ENCODE measurements at regions not wholly inside any gene's neighbourhood (a gene's known extent, or its start where the extent isn't known, plus 50 kb on each side); places are given as distances from the start of the nearest gene placed in this dataset.
A peak's percentile ranks its signal among the peaks of the same experiment; 100 is the strongest.

GRCh38 chr3:178260887-178261565 lies 275.2 kb upstream of the KCNMB2 start:
- no peak for DNase-seq (ENCODE audit: low spot score)

DNA sequence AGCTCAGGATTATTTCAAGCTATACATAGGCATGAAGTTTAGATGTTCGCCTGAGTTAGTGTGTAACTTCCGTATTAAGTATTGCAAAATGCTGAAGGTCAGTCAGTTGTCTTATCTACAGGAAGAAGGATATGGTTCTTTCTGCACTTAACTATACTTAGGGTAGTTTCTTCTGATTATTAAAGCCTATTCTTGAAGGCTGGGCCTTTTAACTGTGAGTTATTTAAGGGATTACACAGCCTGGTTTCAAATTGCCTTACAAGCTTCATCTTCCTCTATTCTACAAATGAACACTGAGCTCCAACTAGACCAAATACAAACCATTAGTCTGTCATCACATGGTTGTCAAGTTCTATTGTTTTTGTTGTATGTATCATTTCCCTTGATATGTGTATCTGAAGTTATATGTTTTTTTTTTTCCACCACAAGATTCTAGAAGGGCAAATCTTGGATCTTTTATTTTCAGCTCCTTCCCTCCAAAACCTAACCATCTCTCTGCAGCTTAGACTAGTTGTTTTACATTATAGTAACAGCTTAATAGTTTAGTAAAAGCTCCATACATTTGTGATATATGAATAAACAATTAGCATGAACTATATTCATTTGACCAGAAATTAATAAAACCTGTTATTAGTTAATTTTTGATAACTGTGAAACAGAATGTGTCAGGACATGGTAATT lies 272.9 kb upstream of the KCNMB2 start:
- DNase-seq (ENCODE audit: low spot score) = no peak

- DNase-seq (ENCODE audit: low spot score) = no peak
Observed at GRCh38 chr3:178267158-178267844, 268.9 kb upstream of the KCNMB2 start.

- no peak for DNase-seq (ENCODE audit: low spot score)
Observed at GRCh38 chr3:178270838-178271237, 265.4 kb upstream of the KCNMB2 start.

DNA sequence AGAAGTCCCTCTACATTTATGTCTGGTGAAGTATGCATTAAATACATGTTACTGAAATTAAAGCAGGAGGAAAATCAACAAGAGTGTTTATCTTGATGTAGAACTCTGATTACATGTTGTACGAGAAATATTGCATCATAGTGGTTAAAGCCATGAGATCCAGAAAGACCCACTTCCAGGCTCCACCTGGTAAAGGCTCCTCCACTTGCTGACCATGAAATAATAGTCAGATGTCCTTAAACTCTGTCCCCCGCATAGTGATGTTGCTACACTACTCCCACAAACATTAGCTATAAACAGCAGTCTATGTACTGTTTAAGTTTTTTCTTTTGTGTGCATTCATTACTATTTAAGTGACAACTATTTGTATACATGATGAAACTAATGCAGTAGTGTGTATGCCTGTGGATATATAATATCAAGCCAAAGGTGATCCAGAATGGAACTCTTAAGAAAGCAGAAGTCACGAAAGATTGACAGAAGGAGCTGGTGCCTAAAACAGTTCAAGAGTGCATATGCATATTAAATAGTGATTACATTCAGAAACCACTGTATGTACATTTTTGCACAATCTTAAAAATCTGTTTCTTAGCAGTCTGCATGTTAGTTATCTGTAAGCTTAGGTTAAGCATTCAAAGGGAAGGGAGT lies 264.4 kb upstream of the KCNMB2 start:
- DNase-seq (ENCODE audit: low spot score) = no peak

DNA sequence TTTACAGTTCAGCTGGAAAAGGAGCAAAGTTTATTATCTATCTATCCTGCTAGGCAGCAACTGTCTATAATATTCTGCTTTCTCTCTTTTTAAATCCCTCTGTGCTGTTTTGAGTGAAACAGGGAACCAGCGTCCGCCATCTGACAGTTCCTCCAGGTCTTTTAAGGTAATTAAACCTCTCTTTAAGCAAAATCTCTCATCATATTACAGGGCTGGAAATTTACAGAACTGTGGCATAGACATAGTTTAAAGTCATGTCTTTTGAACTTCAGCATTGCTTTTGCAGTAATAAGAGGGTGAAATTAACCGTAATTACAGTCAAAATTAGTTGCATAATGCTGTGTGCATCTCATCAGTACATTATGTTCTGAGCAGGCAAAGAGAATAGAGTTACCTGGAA lies 263.4 kb upstream of the KCNMB2 start:
- DNase-seq (ENCODE audit: low spot score) = no peak

GRCh38 chr3:178274711-178275110 lies 261.5 kb upstream of the KCNMB2 start:
- DNase-seq (ENCODE audit: low spot score) = no peak

DNA sequence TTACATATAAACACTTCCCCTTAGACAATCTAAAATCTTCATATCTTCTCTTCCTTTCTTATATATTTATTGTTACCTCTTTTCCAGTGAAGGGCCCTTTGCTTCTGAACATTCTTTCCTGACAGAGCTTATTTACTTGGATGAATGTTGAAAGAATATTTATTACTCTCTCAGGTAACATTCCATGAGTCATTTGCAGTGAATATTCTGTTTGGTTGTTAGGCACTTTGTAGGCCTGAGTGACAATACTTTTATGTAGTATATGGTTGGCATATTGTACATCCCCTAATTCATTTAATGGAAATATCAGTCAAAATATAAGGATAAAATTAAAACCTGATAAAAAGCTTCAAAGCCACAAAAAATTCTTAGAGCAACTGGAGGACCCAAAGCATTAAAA lies 260.9 kb upstream of the KCNMB2 start:
- DNase-seq (ENCODE audit: low spot score) = peak; percentile 24

DNA sequence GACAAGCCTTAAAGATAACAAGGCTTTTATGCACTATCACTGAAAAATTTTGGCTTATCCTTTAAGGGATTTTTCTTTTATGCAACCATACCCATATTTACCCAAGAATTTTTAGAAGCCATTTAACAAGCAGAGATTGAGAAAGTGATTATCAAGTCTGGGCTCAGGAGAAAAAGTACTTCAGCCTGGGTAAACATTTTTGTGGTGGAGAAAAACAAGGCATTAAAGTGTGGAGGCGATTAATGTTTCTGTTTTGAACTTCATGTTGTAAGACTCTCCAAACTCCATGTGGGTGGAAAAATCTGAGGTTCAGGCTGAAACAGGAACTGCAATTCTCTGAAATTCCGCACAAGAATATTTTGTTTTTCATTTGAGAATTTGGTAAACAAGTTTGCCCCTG lies 260.4 kb upstream of the KCNMB2 start:
- DNase-seq (ENCODE audit: low spot score) = no peak

DNA sequence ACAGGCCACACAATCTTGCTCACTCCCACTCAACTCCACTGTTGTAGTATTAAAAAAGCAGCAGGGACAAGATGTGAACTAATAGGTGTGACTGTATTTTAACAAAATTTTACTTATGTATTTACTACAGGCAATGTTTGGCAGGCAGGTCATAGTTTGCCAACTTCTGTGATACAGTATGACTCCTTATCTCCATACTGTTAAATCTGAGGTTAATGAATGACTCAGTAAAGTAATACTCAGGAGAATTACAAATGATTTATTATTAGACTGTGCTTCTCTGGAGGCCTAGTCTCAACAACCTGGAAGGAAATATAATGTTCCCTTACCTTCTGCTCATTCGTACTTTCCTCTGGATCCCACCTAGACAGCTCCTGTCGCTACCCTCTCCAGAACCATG lies 258.6 kb upstream of the KCNMB2 start:
- DNase-seq (ENCODE audit: low spot score) = peak; percentile 56

DNA sequence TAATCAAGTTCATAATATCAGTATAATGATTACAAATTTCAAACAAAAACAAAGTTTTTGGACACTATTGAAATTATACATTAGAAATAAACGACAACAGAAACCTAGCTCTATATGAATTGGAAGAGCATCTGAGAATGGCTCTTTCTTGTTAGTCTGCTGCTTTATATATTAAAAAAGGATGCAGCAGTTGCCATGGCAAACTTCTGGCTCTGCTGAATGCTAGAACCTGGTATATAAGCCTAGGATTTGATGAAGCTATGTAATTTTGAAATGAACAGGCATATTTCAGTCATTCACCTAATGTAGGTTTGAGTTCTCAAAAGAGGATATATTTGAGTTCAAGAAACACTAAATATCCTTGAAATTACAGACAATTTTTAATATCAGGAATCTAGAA lies 252.7 kb upstream of the KCNMB2 start:
- no peak for DNase-seq (ENCODE audit: low spot score)

DNA sequence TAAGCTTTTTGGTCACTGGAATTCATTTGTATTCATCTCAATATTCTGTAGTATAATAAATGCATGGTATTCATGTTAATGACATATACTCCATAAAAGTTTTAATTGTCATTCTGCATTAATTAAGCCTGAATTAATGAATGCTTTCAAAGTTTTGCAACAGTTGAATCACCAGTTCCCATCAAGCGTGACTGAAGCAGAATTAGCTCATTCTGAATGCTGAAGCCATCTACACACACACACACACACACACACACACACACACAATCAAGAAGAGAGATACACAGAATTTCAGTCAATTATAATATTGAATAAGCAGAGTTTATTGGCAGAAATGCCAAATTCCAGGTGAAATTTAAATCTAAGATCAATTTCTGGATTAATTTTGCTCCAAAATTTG lies 252.1 kb upstream of the KCNMB2 start:
- peak; percentile 57 for DNase-seq (ENCODE audit: low spot score)

GRCh38 chr3:178288074-178288473 lies 248.2 kb upstream of the KCNMB2 start:
- no peak for DNase-seq (ENCODE audit: low spot score)

- no peak for DNase-seq (ENCODE audit: low spot score)
Observed at GRCh38 chr3:178289544-178290160, 246.6 kb upstream of the KCNMB2 start.

DNA sequence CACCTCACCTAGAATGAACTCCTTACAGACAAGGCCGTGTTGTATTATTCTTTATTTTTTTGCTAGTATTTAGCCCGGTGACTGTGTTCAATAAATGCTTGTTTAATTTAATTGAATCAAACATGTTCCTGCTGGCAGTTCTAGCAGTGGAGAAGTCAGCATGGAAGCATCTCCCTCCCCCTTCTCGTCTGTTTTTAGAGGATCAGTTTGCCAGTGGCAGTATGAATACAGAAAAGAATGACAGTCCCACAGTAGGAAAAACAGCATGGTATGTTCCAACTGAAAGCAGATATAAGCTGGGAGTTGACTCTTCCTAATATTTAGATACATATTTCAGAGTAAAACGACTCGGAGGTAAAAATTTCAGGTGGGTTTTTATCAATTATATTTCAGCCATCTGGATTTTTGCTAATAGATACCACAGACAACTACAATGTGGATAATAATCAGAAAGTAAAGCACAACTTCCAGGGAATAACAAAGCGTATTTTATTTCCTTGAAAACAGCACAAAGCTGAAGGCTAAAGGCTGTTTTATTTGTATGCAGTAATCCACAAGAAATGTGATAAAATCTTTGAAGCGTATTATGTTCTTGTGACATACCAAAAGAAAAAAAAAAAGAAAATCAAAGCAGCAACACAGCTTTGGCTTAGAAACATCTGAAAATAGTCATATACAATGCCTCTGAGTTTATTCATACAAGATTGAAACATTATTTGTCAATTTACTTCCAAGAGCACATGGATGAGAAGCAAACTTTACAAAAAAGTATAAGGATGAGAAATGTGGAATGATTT lies 244.5 kb upstream of the KCNMB2 start:
- no peak for DNase-seq (ENCODE audit: low spot score)

- DNase-seq (ENCODE audit: low spot score) = no peak
Observed at GRCh38 chr3:178295292-178295912, 240.8 kb upstream of the KCNMB2 start.

DNA sequence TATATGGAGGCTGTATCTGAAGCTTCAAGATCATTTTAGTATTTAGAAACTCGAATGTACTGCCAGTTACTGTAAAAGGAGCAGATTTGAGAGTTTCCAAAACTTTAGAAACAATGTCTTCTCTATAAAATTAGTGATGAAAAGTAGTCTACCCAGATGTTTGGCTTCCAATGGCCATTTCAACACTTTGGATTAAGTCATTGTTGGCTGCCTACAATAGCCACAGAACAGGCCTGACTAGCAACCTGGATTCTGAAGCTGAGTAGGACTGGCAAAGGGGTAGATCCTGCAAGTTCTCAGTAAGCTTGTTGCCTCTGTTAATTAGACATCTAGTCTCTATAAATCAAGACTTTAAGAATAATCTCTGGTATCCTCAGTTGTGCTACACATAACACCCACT lies 239.0 kb upstream of the KCNMB2 start:
- no peak for DNase-seq (ENCODE audit: low spot score)

DNA sequence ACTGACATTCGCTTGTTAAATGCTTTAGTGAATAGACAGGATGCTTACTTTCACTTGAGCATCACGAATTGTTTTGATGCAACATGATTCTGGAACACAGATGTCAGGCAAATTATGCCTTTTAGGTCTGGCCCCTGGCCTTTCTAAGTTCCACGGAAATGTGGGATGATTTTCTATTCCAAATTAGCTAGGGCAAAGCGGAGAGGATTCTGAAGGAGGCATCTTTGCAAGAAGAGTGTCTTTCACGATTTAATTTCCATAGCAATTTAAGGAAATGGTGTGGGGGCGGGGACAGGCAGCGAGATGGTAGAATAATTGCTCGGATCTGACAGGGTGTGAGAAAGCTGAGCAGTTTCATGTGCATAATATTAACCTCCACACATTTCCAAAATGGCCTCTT lies 238.5 kb upstream of the KCNMB2 start:
- DNase-seq (ENCODE audit: low spot score) = no peak

GRCh38 chr3:178300441-178300959 lies 235.7 kb upstream of the KCNMB2 start:
- no peak for DNase-seq (ENCODE audit: low spot score)

DNA sequence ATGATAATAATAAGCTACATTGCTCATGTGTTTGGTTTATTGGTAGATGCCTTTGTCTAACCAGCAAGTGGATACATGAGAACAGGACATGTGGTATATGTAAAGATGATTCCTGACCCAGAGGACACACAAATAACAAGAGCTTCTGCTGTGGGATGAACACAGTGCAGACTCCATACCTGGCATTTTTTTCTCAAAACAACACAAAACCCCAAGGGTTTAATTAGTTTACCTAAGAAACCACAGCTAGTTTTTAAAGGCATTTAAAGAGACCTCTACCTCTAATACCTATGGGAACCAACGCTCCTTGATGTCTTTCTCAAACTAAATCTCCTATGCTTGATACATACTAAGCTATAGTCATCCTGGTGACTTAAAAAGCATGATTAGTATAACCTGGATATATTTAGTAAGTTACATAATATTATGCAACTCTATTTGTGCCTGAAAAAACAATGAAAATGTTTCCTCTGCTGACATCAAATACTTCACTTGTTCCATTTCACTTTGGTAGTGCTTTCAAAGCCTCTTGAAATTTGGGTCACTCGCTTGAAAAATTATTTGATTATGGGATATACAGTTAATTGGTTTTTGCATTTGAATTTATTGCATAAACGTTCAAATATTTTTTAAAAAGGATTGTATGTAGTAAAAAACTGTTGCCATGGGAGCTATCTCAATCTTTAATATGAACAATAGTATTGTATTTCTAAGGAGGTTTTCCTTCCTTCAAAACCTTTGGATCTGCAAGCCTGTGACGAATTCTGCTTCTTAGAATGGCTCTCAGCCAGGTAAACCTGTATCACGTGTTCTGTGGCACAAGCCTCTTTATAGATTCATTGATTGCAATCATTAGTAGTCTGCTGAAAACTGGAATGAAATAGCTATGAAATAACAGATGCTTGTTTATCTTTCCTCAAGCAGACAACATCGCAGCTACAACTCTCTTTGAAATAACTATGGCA lies 233.0 kb upstream of the KCNMB2 start:
- no peak for DNase-seq (ENCODE audit: low spot score)
